ENCODE measurements at regions not wholly inside any gene's neighbourhood (a gene's known extent, or its start where the extent isn't known, plus 50 kb on each side); places are given as distances from the start of the nearest gene placed in this dataset.
"Not testable (repeated sequence)": the region's sequence is repeated elsewhere in the genome, so short reads cannot be mapped to it uniquely, and the experiment has no call there.

GRCh38 chr16:59688006-59688405 is 953.9 kb upstream of the GOT2 start:
- no peak for DNase-seq (ENCODE audit: extremely low read depth in 1 of 2, low read depth in 1 of 2)

- DNase-seq (ENCODE audit: extremely low read depth in 1 of 2, low read depth in 1 of 2) = no peak
These were observed 952.3 kb upstream of the GOT2 start for GRCh38 chr16:59686405-59686804.

- no peak for DNase-seq (ENCODE audit: extremely low read depth in 1 of 2, low read depth in 1 of 2)
These were observed 950.8 kb upstream of the GOT2 start for GRCh38 chr16:59684911-59685310.

GRCh38 chr16:59683709-59684108 is 949.6 kb upstream of the GOT2 start:
- DNase-seq (ENCODE audit: extremely low read depth in 1 of 2, low read depth in 1 of 2) = no peak

GRCh38 chr16:59665618-59666220 is 931.6 kb upstream of the GOT2 start:
- DNase-seq (ENCODE audit: extremely low read depth in 1 of 2, low read depth in 1 of 2) = no peak

- no peak for DNase-seq (ENCODE audit: extremely low read depth in 1 of 2, low read depth in 1 of 2)
These were observed 924.5 kb upstream of the GOT2 start for GRCh38 chr16:59658572-59658971.

GRCh38 chr16:59655031-59655430 is 920.9 kb upstream of the GOT2 start:
- DNase-seq (ENCODE audit: extremely low read depth in 1 of 2, low read depth in 1 of 2) = no peak

GRCh38 chr16:59654455-59654854 is 920.3 kb upstream of the GOT2 start:
- DNase-seq (ENCODE audit: extremely low read depth in 1 of 2, low read depth in 1 of 2) = no peak

GRCh38 chr16:59651662-59652061 is 917.5 kb upstream of the GOT2 start:
- DNase-seq (ENCODE audit: extremely low read depth in 1 of 2, low read depth in 1 of 2) = no peak

GRCh38 chr16:59645194-59645593 is 911.1 kb upstream of the GOT2 start:
- no peak for DNase-seq (ENCODE audit: extremely low read depth in 1 of 2, low read depth in 1 of 2)

- DNase-seq (ENCODE audit: extremely low read depth in 1 of 2, low read depth in 1 of 2) = no peak
These were observed 901.6 kb upstream of the GOT2 start for GRCh38 chr16:59635674-59636073.

- DNase-seq (ENCODE audit: extremely low read depth in 1 of 2, low read depth in 1 of 2) = no peak
These were observed 900.8 kb upstream of the GOT2 start for GRCh38 chr16:59634951-59635350.

GRCh38 chr16:59634004-59634579 is 900.0 kb upstream of the GOT2 start:
- no peak for DNase-seq (ENCODE audit: extremely low read depth in 1 of 2, low read depth in 1 of 2)

- DNase-seq (ENCODE audit: extremely low read depth in 1 of 2, low read depth in 1 of 2) = no peak
These were observed 898.2 kb upstream of the GOT2 start for GRCh38 chr16:59632276-59632855.

- not testable (repeated sequence) for DNase-seq (ENCODE audit: extremely low read depth in 1 of 2, low read depth in 1 of 2)
These were observed 890.3 kb upstream of the GOT2 start for GRCh38 chr16:59624381-59624780.

GRCh38 chr16:59614466-59615240 is 880.5 kb upstream of the GOT2 start:
- DNase-seq (ENCODE audit: extremely low read depth in 1 of 2, low read depth in 1 of 2) = no peak

- not testable (repeated sequence) for DNase-seq (ENCODE audit: extremely low read depth in 1 of 2, low read depth in 1 of 2)
These were observed 878.9 kb upstream of the GOT2 start for GRCh38 chr16:59612910-59613620.

- no peak for DNase-seq (ENCODE audit: extremely low read depth in 1 of 2, low read depth in 1 of 2)
These were observed 878.0 kb upstream of the GOT2 start for GRCh38 chr16:59612094-59612493.

GRCh38 chr16:59611556-59611955 is 877.4 kb upstream of the GOT2 start:
- no peak for DNase-seq (ENCODE audit: extremely low read depth in 1 of 2, low read depth in 1 of 2)

GRCh38 chr16:59605706-59606105 is 871.6 kb upstream of the GOT2 start:
- DNase-seq (ENCODE audit: extremely low read depth in 1 of 2, low read depth in 1 of 2) = no peak

GRCh38 chr16:59604354-59604753 is 870.2 kb upstream of the GOT2 start:
- DNase-seq (ENCODE audit: extremely low read depth in 1 of 2, low read depth in 1 of 2) = no peak
